ENCODE measurements at regions not wholly inside any gene's neighbourhood (a gene's known extent, or its start where the extent isn't known, plus 50 kb on each side); places are given as distances from the start of the nearest gene placed in this dataset.
"Not testable (repeated sequence)": the region's sequence is repeated elsewhere in the genome, so short reads cannot be mapped to it uniquely, and the experiment has no call there.

DNA sequence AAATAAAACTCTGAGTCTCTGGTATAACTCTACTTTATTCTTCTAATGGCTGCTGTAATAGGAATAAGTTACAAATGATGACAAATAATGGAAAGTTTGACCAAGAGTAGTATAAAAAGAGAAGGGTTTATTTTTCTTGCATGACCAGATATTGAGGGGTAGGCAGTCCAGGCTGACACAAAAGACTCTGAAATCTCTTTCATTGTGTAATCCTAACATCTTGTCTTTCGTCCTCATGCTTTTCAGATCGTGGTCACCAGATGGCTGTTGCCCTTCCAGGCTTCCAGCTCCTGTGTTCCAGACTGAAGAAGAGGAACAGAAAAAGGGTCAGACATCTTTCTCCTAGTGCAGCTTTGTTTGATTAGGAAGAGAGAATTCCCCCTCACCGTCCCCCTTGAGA lies 176.9 kb upstream of the GK2 start:
- Histone ChIP-seq H3K9me3 (ENCODE audit: control insufficient read depth in 1 of 2, low read length in 2 of 2) (no peaks in the 10 kb centered on the region), H3K27me3 (ENCODE audit: control insufficient read depth in 1 of 2, insufficient read depth in 2 of 2, low read length in 2 of 2) (no peaks in the 10 kb centered on the region), H3K4me1 (ENCODE audit: control insufficient read depth in 1 of 2, insufficient read depth in 2 of 2, low read length in 2 of 2) (no peaks in the 10 kb centered on the region), H3K9ac (ENCODE audit: low read depth in 1 of 2, low read length in 2 of 2) (no peak overlapping the region), H3K36me3 (ENCODE audit: control insufficient read depth in 1 of 2, insufficient read depth in 2 of 2, low read length in 2 of 2) (no peaks in the 10 kb centered on the region), H3K27ac (ENCODE audit: low read depth, low read length) (no peak overlapping the region), H3K4me3 (ENCODE audit: low read depth in 1 of 2, low read length in 2 of 2) (no peak overlapping the region)

DNA sequence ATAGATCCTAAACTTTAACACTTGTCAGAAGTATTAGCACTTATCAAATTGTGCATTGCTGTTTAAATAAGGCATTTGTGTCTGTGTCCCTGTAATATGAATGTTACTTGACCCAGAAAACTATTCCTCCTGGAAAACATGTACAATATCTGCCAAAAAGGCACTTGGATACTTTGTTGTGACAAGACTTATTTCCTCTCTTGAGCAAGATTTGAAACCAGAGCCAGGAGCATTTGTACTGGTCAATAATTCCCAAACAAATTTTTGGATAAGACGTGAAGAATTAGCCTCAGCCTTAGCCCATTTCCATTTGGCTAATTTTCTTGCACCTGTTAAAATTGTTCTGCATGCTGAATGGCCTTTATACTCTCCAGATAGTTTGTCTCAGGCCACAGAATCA lies 176.3 kb upstream of the GK2 start:
- Histone ChIP-seq H3K4me3 (ENCODE audit: low read depth in 1 of 2, low read length in 2 of 2) (no peak overlapping the region), H3K36me3 (ENCODE audit: control insufficient read depth in 1 of 2, insufficient read depth in 2 of 2, low read length in 2 of 2) (no peaks in the 10 kb centered on the region), H3K27me3 (ENCODE audit: control insufficient read depth in 1 of 2, insufficient read depth in 2 of 2, low read length in 2 of 2) (no peaks in the 10 kb centered on the region), H3K27ac (ENCODE audit: low read depth, low read length) (no peak overlapping the region), H3K9ac (ENCODE audit: low read depth in 1 of 2, low read length in 2 of 2) (no peak overlapping the region), H3K9me3 (ENCODE audit: control insufficient read depth in 1 of 2, low read length in 2 of 2) (no peaks in the 10 kb centered on the region), H3K4me1 (ENCODE audit: control insufficient read depth in 1 of 2, insufficient read depth in 2 of 2, low read length in 2 of 2) (no peaks in the 10 kb centered on the region)

DNA sequence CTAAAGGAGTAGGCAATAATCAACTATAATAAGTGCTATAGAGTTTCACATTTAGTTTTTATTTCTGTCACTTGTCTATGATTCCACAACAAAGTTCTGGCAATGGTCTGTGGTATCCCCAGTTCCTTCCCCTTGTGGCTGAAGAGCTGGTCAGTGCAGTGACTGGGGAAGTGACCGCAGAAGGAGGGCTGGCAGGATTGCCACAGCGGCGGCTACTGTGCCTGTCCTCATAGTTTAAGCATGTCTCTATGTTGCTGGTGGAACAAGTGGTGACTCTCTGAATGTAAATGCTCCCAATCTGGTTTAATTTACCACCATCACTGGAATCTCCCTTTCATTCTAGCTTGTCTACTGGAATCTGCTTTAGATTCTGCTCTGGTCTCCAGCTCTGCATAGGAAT lies 170.6 kb upstream of the GK2 start:
- Histone ChIP-seq H3K27me3 (ENCODE audit: control insufficient read depth in 1 of 2, insufficient read depth in 2 of 2, low read length in 2 of 2) (no peaks in the 10 kb centered on the region), H3K4me1 (ENCODE audit: control insufficient read depth in 1 of 2, insufficient read depth in 2 of 2, low read length in 2 of 2) (no peaks in the 10 kb centered on the region), H3K9me3 (ENCODE audit: control insufficient read depth in 1 of 2, low read length in 2 of 2) (no peaks in the 10 kb centered on the region), H3K27ac (ENCODE audit: low read depth, low read length) (no peak overlapping the region), H3K4me3 (ENCODE audit: low read depth in 1 of 2, low read length in 2 of 2) (no peak overlapping the region), H3K36me3 (ENCODE audit: control insufficient read depth in 1 of 2, insufficient read depth in 2 of 2, low read length in 2 of 2) (no peaks in the 10 kb centered on the region), H3K9ac (ENCODE audit: low read depth in 1 of 2, low read length in 2 of 2) (no peak overlapping the region)

DNA sequence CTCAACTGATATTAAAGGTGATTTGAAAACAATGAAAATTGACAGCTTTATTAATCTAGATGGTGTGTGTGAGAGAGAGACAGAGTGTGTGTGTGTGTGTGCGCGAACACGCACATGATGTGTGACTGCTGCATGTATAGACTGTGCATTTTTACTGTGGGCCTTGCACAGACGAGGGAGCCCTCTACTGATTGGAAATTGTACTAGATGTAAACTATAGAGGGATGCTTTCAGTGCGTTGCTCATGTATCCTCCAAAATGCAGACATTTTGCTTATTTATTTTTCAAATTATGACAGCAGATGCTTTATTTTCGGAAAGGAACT lies 168.4 kb upstream of the GK2 start:
- Histone ChIP-seq H3K9ac (ENCODE audit: low read depth in 1 of 2, low read length in 2 of 2) (no peak overlapping the region), H3K4me3 (ENCODE audit: low read depth in 1 of 2, low read length in 2 of 2) (no peak overlapping the region), H3K36me3 (ENCODE audit: control insufficient read depth in 1 of 2, insufficient read depth in 2 of 2, low read length in 2 of 2) (no peaks in the 10 kb centered on the region), H3K27ac (ENCODE audit: low read depth, low read length) (no peak overlapping the region), H3K27me3 (ENCODE audit: control insufficient read depth in 1 of 2, insufficient read depth in 2 of 2, low read length in 2 of 2) (no peaks in the 10 kb centered on the region), H3K9me3 (ENCODE audit: control insufficient read depth in 1 of 2, low read length in 2 of 2) (no peaks in the 10 kb centered on the region), H3K4me1 (ENCODE audit: control insufficient read depth in 1 of 2, insufficient read depth in 2 of 2, low read length in 2 of 2) (no peaks in the 10 kb centered on the region)

DNA sequence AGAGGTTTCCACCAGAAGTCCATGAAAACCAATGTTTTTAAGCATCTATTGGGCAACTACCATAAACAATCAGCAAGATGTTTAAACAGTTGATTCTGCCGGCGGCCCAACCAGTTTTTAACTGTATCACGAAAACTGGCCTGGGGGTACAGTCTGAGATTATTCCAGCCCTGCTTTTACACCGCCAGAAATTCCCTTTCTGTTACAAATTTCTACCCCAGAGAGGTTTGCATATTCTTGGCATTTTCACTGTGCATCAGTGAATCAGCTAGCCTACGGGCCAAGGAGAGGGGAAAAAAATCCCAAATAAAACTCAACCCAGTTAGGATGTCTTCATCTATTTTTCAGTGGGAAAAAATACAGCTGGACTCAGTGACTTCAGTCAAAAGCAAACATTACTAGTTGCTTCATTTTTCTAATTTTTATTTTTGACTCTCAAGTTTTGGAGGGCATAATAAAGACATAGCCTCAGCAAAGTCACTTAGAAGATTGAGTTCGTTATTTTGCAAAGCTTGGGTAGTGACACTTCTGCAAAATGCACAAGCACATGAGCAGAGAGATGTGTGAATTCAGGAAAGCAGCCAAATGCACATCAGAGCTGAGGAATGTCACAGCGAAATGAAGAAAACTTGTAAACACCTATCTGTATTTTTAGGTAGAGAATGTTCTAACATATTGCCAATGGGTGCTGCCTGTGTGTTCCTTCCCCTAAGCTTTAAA lies 167.8 kb upstream of the GK2 start:
- Histone ChIP-seq H3K9ac (ENCODE audit: low read depth in 1 of 2, low read length in 2 of 2) (no peak overlapping the region), H3K4me3 (ENCODE audit: low read depth in 1 of 2, low read length in 2 of 2) (no peak overlapping the region), H3K4me1 (ENCODE audit: control insufficient read depth in 1 of 2, insufficient read depth in 2 of 2, low read length in 2 of 2) (no peaks in the 10 kb centered on the region), H3K9me3 (ENCODE audit: control insufficient read depth in 1 of 2, low read length in 2 of 2) (no peaks in the 10 kb centered on the region), H3K27me3 (ENCODE audit: control insufficient read depth in 1 of 2, insufficient read depth in 2 of 2, low read length in 2 of 2) (no peaks in the 10 kb centered on the region), H3K27ac (ENCODE audit: low read depth, low read length) (no peak overlapping the region), H3K36me3 (ENCODE audit: control insufficient read depth in 1 of 2, insufficient read depth in 2 of 2, low read length in 2 of 2) (no peaks in the 10 kb centered on the region)

DNA sequence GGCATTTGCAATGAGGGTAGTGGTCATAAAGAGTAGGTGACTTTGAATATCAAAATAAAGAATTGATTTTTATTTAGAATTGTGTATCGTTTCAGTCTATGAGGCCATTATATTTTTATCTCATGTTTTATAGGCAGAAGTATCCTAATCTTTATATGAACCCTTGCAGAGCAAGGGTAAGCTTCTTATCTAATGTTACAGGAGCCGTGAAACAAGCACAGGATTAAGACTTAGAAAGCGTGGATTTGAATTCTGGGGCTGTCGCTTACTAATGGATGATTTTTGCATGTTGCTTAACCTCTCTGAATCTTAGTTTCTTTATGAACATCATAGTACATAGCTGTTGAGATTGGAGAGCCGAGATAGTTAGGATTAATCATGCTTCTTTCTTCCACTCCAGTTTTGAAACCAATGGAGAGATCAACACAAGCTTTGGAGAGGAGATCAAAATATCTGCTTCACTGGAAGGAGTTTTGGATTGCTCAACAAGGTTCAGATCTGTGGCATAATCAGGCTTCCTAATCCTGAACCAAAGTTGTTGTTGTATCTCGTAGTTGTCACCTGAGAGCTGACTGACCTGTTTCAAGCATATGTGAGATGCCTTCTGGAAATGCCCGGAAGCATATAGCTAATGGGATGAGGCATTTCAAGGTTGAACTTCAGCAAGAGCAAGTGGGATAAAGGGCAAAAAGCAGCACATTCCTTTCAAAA lies 166.9 kb upstream of the GK2 start:
- Histone ChIP-seq H3K27ac (ENCODE audit: low read depth, low read length) (no peak overlapping the region), H3K9ac (ENCODE audit: low read depth in 1 of 2, low read length in 2 of 2) (no peak overlapping the region), H3K9me3 (ENCODE audit: control insufficient read depth in 1 of 2, low read length in 2 of 2) (no peaks in the 10 kb centered on the region), H3K27me3 (ENCODE audit: control insufficient read depth in 1 of 2, insufficient read depth in 2 of 2, low read length in 2 of 2) (no peaks in the 10 kb centered on the region), H3K4me1 (ENCODE audit: control insufficient read depth in 1 of 2, insufficient read depth in 2 of 2, low read length in 2 of 2) (no peaks in the 10 kb centered on the region), H3K36me3 (ENCODE audit: control insufficient read depth in 1 of 2, insufficient read depth in 2 of 2, low read length in 2 of 2) (no peaks in the 10 kb centered on the region), H3K4me3 (ENCODE audit: low read depth in 1 of 2, low read length in 2 of 2) (no peak overlapping the region)

DNA sequence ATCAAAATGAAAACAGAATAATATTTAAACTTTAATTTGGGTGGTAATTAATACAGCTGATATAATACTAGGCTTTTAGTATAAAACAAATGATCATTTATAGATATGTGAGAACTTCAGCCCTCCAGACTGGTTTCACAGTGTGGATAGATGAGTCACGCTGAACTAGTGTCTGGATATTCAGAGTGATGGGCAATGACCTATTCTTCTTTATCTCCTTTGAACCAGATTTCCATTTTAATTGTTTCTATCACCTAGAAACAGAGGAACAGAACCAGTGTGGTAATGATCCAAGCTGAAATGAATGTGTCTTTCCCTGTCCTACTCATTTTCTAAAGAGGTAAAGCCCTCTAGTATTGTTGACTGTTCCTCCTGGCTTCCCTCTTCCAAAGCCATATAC lies 155.2 kb upstream of the GK2 start:
- no peak overlapping the region for H3K9ac ChIP-seq (ENCODE audit: low read depth in 1 of 2, low read length in 2 of 2)
- no peaks in the 10 kb centered on the region for H3K9me3 ChIP-seq (ENCODE audit: control insufficient read depth in 1 of 2, low read length in 2 of 2)
- H3K27me3 ChIP-seq (ENCODE audit: control insufficient read depth in 1 of 2, insufficient read depth in 2 of 2, low read length in 2 of 2): no peaks in the 10 kb centered on the region
- no peak overlapping the region for H3K27ac ChIP-seq (ENCODE audit: low read depth, low read length)
- H3K36me3 ChIP-seq (ENCODE audit: control insufficient read depth in 1 of 2, insufficient read depth in 2 of 2, low read length in 2 of 2): no peaks in the 10 kb centered on the region
- no peak overlapping the region for H3K4me3 ChIP-seq (ENCODE audit: low read depth in 1 of 2, low read length in 2 of 2)
- H3K4me1 ChIP-seq (ENCODE audit: control insufficient read depth in 1 of 2, insufficient read depth in 2 of 2, low read length in 2 of 2): no peaks in the 10 kb centered on the region

DNA sequence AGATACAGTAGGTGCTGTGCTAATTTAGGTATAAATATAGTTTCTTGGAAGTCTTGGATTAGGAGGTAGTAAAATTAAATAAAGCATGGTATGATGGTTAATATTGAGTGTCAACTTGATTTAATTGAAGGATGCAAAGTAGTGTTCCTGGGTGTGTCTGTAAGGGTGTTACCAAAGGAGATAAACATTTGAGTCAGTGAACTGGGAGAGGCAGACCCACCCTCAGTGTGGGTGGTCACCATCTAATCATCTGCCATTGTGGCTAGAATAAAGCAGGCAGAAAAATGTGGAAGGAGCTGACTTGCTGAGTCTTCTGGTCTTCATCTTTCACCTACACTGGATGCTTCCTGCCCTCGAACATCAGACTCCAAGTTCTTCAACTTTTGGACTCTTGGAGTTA lies 153.7 kb upstream of the GK2 start:
- no peaks in the 10 kb centered on the region for H3K36me3 ChIP-seq (ENCODE audit: control insufficient read depth in 1 of 2, insufficient read depth in 2 of 2, low read length in 2 of 2)
- no peak overlapping the region for H3K27ac ChIP-seq (ENCODE audit: low read depth, low read length)
- H3K9ac ChIP-seq (ENCODE audit: low read depth in 1 of 2, low read length in 2 of 2): no peak overlapping the region
- H3K4me3 ChIP-seq (ENCODE audit: low read depth in 1 of 2, low read length in 2 of 2): no peak overlapping the region
- no peaks in the 10 kb centered on the region for H3K4me1 ChIP-seq (ENCODE audit: control insufficient read depth in 1 of 2, insufficient read depth in 2 of 2, low read length in 2 of 2)
- H3K9me3 ChIP-seq (ENCODE audit: control insufficient read depth in 1 of 2, low read length in 2 of 2): no peaks in the 10 kb centered on the region
- H3K27me3 ChIP-seq (ENCODE audit: control insufficient read depth in 1 of 2, insufficient read depth in 2 of 2, low read length in 2 of 2): no peaks in the 10 kb centered on the region

DNA sequence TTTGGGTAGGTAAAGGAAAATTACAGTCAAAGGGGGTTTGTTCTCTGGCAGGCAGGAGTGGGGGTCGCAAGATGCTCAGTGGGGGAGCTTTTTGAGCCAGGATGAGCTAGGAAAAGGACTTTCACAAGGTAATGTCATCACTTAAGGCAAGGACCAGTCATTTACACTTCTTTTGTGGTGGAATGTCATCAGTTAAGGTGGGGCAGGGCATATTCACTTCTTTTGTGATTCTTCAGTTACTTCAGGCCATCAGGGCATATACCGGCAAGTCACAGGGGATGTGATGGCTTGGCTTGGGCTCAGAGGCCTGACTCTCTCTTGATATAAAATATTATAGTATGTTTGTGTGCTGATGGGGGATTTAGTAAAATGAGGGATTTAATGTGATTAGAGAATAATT lies 151.4 kb upstream of the GK2 start:
- H3K4me3 ChIP-seq (ENCODE audit: low read depth in 1 of 2, low read length in 2 of 2); H3K9ac ChIP-seq (ENCODE audit: low read depth in 1 of 2, low read length in 2 of 2); H3K36me3 ChIP-seq (ENCODE audit: control insufficient read depth in 1 of 2, insufficient read depth in 2 of 2, low read length in 2 of 2); H3K27me3 ChIP-seq (ENCODE audit: control insufficient read depth in 1 of 2, insufficient read depth in 2 of 2, low read length in 2 of 2); H3K27ac ChIP-seq (ENCODE audit: low read depth, low read length); H3K9me3 ChIP-seq (ENCODE audit: control insufficient read depth in 1 of 2, low read length in 2 of 2); H3K4me1 ChIP-seq (ENCODE audit: control insufficient read depth in 1 of 2, insufficient read depth in 2 of 2, low read length in 2 of 2): not testable (repeated sequence)

DNA sequence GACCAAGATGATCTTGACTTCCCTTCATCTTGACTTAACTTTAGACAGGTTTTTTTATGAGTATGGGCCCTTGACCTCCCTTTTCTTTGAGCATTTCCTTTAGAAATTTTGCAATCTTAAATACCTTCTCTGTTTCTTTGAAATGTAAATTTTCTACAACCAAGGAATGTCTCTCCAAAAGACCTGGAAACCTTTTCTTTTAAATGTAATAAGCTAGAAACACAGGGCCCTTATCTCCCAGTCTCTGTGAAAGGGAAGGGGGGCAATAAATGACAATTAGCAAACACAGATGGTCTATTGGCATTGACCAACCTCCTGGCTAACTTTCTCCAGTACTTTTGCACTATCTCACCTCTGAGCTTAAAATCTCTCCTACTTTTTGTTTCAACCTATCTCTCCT lies 144.3 kb upstream of the GK2 start:
- H3K27me3 ChIP-seq (ENCODE audit: control insufficient read depth in 1 of 2, insufficient read depth in 2 of 2, low read length in 2 of 2): no peaks in the 10 kb centered on the region
- H3K36me3 ChIP-seq (ENCODE audit: control insufficient read depth in 1 of 2, insufficient read depth in 2 of 2, low read length in 2 of 2): no peaks in the 10 kb centered on the region
- H3K4me1 ChIP-seq (ENCODE audit: control insufficient read depth in 1 of 2, insufficient read depth in 2 of 2, low read length in 2 of 2): no peaks in the 10 kb centered on the region
- H3K9ac ChIP-seq (ENCODE audit: low read depth in 1 of 2, low read length in 2 of 2): no peak overlapping the region
- no peak overlapping the region for H3K4me3 ChIP-seq (ENCODE audit: low read depth in 1 of 2, low read length in 2 of 2)
- no peaks in the 10 kb centered on the region for H3K9me3 ChIP-seq (ENCODE audit: control insufficient read depth in 1 of 2, low read length in 2 of 2)
- no peak overlapping the region for H3K27ac ChIP-seq (ENCODE audit: low read depth, low read length)
